Progenitor cell of endocrine pancreas (in vitro differentiated cells): ENCODE measurements at regions not wholly inside any gene's neighbourhood (a gene's known extent, or its start where the extent isn't known, plus 50 kb on each side); places are given as distances from the start of the nearest gene placed in this dataset.

ENCODE experiments used
- DNase-seq: peaks from one replicate; pipeline ENCODE4 v3.0.0; 2021; ENCODE audit warnings: low spot score; ENCODE audit not compliant: unreplicated experiment
- H3K27ac Mint-ChIP-seq: 2 replicates; pipeline ENCODE4 v1.8.0; 2021; ENCODE audit warnings: mild to moderate bottlenecking, moderate library complexity, mixed read lengths
- H3K27me3 Mint-ChIP-seq: 2 replicates; pipeline ENCODE4 v1.8.0; 2021; ENCODE audit warnings: mixed read lengths
- H3K36me3 Mint-ChIP-seq: 2 replicates; pipeline ENCODE4 v1.8.0; 2022; ENCODE audit warnings: mixed read lengths; ENCODE audit not compliant: insufficient read depth
- H3K4me1 Mint-ChIP-seq: 2 replicates; pipeline ENCODE4 v1.8.0; 2021; ENCODE audit warnings: low read depth, mixed read lengths
- H3K4me3 Mint-ChIP-seq: 2 replicates; pipeline ENCODE4 v1.8.0; 2021; ENCODE audit warnings: low read depth, mild to moderate bottlenecking, moderate library complexity, mixed read lengths
- H3K9me3 Mint-ChIP-seq: 2 replicates; pipeline ENCODE4 v1.8.0; 2021; ENCODE audit warnings: low read depth, mixed read lengths
- TF ChIP-seq, protein P1 (sequence below): fragments of 200-600 bp; sonication (generic); IDR thresholded peaks from one replicate; pipeline ENCODE4 v1.5.0; 2021; ENCODE audit warnings: antibody characterized with exemption, mild to moderate bottlenecking; ENCODE audit not compliant: unreplicated experiment

DNA sequence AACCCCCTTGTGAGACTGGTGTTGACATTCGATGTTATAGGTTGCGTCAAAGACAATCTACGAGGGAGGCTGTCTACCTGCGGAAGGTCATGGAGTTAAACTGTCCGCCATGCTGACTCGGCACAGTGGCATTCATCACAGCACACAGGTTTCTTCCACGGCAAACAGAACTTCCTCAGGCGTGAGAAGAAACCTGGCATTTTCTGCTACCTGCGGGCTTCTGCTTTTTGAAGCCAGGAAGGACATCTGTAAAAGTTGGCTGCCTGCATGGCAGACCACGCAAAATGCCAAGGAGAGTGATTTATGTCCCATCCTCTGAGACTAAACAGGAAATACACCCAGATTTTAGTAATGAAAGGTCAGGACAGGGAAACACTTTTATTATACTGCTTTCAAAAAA lies 809.8 kb upstream of the NUDT12 start:
- no peak for DNase-seq
- H3K4me1 Mint-ChIP-seq: no peaks in the 10 kb centered on the region
- H3K36me3 Mint-ChIP-seq: no peaks in the 10 kb centered on the region
- TF ChIP-seq, protein P1, sequence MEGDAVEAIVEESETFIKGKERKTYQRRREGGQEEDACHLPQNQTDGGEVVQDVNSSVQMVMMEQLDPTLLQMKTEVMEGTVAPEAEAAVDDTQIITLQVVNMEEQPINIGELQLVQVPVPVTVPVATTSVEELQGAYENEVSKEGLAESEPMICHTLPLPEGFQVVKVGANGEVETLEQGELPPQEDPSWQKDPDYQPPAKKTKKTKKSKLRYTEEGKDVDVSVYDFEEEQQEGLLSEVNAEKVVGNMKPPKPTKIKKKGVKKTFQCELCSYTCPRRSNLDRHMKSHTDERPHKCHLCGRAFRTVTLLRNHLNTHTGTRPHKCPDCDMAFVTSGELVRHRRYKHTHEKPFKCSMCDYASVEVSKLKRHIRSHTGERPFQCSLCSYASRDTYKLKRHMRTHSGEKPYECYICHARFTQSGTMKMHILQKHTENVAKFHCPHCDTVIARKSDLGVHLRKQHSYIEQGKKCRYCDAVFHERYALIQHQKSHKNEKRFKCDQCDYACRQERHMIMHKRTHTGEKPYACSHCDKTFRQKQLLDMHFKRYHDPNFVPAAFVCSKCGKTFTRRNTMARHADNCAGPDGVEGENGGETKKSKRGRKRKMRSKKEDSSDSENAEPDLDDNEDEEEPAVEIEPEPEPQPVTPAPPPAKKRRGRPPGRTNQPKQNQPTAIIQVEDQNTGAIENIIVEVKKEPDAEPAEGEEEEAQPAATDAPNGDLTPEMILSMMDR: no peak
- no peak overlapping the region for H3K27ac Mint-ChIP-seq
- peaks cover 3% of the 10 kb centered on the region for H3K9me3 Mint-ChIP-seq
- H3K27me3 Mint-ChIP-seq: no peaks in the 10 kb centered on the region
- no peak overlapping the region for H3K4me3 Mint-ChIP-seq

DNA sequence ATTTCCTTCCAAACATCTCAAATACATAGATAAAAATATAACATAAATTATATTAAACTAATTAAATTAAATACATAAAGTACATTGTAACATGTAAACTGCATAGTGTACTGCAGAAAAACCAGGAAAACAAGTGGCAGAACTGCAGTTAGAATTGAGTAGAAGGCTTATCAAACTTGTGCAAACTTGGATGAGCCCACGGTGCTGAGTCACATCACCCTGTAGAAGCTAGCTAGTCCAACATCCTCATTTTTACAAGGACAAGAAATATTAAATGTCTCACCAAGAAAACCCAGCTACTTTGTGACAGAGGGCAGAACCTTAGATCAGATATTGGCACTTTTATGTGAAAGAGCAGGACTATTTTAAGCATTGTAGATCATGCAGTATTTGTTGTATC lies 807.9 kb upstream of the NUDT12 start:
- no peaks in the 10 kb centered on the region for H3K27me3 Mint-ChIP-seq
- H3K36me3 Mint-ChIP-seq: no peaks in the 10 kb centered on the region
- H3K27ac Mint-ChIP-seq: no peak overlapping the region
- H3K4me3 Mint-ChIP-seq: no peak overlapping the region
- DNase-seq: no peak
- H3K4me1 Mint-ChIP-seq: no peaks in the 10 kb centered on the region
- TF ChIP-seq, protein P1: no peak
- H3K9me3 Mint-ChIP-seq: peaks cover 3% of the 10 kb centered on the region

DNA sequence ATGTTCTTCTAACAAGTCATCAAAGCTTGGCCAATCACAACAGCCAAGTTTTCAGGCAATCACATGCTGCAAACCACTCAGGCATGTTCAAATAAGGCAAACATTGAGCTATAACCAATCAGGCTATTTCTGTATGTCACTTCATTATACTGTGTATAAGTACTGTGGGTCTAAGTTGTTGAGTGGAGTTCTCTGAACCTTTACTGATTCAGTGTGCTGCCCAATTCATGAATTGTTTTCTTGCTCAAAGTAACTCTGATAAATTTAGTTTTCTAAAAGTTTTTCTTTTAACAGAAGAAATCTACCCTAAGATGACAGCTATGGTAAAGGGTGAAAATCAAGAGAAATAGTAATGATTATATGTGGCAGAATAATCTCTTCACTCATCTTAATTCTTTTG lies 805.4 kb upstream of the NUDT12 start:
- Mint-ChIP-seq H3K4me1 (no peaks in the 10 kb centered on the region), H3K4me3 (no peak overlapping the region)

DNA sequence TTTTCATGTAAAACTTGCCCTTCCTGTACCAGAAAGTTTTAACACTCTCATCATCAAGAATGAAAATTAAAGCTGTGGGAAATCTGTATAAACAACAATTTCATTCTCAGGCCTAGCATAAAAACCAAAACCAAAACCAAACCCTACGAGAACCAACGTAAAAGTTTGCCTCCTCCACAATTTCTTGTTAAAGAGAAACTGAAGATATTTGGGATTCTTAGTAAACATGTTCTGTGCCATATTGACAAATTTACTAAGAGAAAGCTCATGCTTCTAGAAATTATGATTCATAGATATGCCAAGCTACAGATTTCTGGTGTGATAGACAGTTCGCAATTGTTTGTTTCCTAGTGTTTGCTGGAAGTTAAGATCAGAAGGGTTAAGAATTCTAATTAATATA lies 801.0 kb upstream of the NUDT12 start:
- no peaks in the 10 kb centered on the region for H3K27me3 Mint-ChIP-seq
- no peaks in the 10 kb centered on the region for H3K4me1 Mint-ChIP-seq

More for the DNA sequence above, 805.4 kb upstream of the NUDT12 start:
- Mint-ChIP-seq H3K9me3 (peaks cover 3% of the 10 kb centered on the region), H3K27ac (no peak overlapping the region), H3K27me3 (no peaks in the 10 kb centered on the region), H3K36me3 (no peaks in the 10 kb centered on the region)
- DNase-seq: no peak
- TF ChIP-seq, protein P1: no peak

DNA sequence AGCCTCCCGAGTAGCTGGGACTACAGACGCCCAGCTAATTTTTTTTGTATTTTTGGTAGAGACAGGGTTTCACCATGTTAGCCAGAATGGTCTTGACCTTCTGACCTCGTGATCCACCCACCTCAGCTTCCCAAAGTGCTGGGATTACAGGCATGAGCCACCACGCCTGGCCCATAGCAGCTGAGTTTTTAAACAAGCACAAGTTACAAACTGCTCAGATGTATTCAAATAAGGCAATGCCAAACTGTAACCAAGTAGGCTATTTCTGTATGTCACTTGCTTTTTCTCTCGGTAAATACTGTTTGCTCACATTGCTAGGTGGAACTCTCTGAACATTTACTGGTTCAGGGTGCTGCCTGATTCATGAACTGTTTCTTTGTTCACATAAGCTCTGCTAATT lies 799.3 kb upstream of the NUDT12 start:
- Mint-ChIP-seq H3K9me3 (no peaks in the 10 kb centered on the region), H3K27me3 (no peaks in the 10 kb centered on the region), H3K4me3 (no peak overlapping the region), H3K27ac (no peak overlapping the region), H3K4me1 (no peaks in the 10 kb centered on the region), H3K36me3 (no peaks in the 10 kb centered on the region)
- TF ChIP-seq, protein P1: no peak
- DNase-seq: no peak

More for the DNA sequence above, 801.0 kb upstream of the NUDT12 start:
- no peak for DNase-seq
- H3K27ac Mint-ChIP-seq: no peak overlapping the region
- TF ChIP-seq, protein P1: no peak
- no peaks in the 10 kb centered on the region for H3K36me3 Mint-ChIP-seq
- H3K4me3 Mint-ChIP-seq: no peak overlapping the region
- H3K9me3 Mint-ChIP-seq: peaks cover 3% of the 10 kb centered on the region
